Large intestine (tissue), 3 donors: ENCODE measurements at regions not wholly inside any gene's neighbourhood (a gene's known extent, or its start where the extent isn't known, plus 50 kb on each side); places are given as distances from the start of the nearest gene placed in this dataset.

Experiments used
- DNase-seq, 2 donors: peaks; one replicate each; pipeline versions ENCODE4 v3.0.0 to v3.0.0-alpha.2; 2013
- H3K27ac ChIP-seq: one replicate; pipeline ENCODE4 v1.5.1; 2013; ENCODE audit warnings: low read length
- H3K27me3 ChIP-seq: 2 replicates; pipeline ENCODE4 v1.6.1; 2013; ENCODE audit warnings: low read length; ENCODE audit not compliant: control insufficient read depth, insufficient read depth
- H3K36me3 ChIP-seq: 2 replicates; pipeline ENCODE4 v1.6.1; 2013; ENCODE audit warnings: low read length; ENCODE audit not compliant: control insufficient read depth, insufficient read depth
- H3K4me1 ChIP-seq: one replicate; pipeline ENCODE4 v1.6.1; 2013; ENCODE audit warnings: low read length; ENCODE audit not compliant: control insufficient read depth, insufficient read depth
- H3K4me3 ChIP-seq: one replicate; pipeline ENCODE4 v1.5.1; 2013; ENCODE audit warnings: low read length
- H3K9me3 ChIP-seq: one replicate; pipeline ENCODE4 v1.6.1; 2013; ENCODE audit warnings: mild to moderate bottlenecking, low read depth, low read length, moderate library complexity; ENCODE audit not compliant: control insufficient read depth
- WGBS: methylation state at CpG from one replicate; pipeline ENCODE4 v1.1.5; 2013; ENCODE audit warnings: low lambda C conversion rate; ENCODE audit not compliant: insufficient coverage; 5-methylcytosine and 5-hydroxymethylcytosine counted together

DNA sequence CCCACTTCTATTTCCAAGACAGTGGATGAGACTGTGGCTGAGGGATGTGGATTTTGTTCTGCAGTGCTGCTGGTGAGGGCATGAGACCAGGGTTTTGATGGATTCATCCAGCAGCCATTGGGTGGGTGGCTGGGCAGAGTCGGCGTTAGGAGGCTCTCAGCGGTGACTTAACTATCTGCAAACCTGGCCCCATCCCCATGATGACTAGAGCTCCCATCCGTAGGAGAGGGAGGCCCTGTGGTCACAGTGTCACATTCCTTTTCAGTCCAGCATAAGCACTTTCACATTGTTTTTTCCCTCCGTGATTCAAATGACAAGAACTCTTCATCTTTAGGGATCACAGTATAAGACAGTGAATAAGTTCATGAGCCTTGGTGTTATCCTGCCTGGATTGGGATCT is 60.4 kb upstream of the SPRY4 start:
- peaks cover 15% of the 10 kb centered on the region for H3K4me1 ChIP-seq
- no peaks in the 10 kb centered on the region for H3K9me3 ChIP-seq
- no peak overlapping the region for H3K4me3 ChIP-seq
- H3K27ac ChIP-seq = no peak overlapping the region
- H3K36me3 ChIP-seq = no peaks in the 10 kb centered on the region
- WGBS = no CpG with 5 or more reads among the region's 5 CpGs
- no peak for DNase-seq
- no peaks in the 10 kb centered on the region for H3K27me3 ChIP-seq

GRCh38 chr5:142384014-142384413 is 59.2 kb upstream of the SPRY4 start:
- peak in 1 of 2 donors; percentile 53 for DNase-seq
- Histone ChIP-seq H3K4me3 (no peak overlapping the region), H3K4me1 (peaks cover 8% of the 10 kb centered on the region), H3K9me3 (no peaks in the 10 kb centered on the region), H3K36me3 (no peaks in the 10 kb centered on the region), H3K27ac (no peak overlapping the region), H3K27me3 (no peaks in the 10 kb centered on the region)
- no CpG with 5 or more reads among the region's 3 CpGs for WGBS

GRCh38 chr5:142382186-142382585 is 57.4 kb upstream of the SPRY4 start:
- Histone ChIP-seq H3K4me3 (no peak overlapping the region), H3K27ac (no peak overlapping the region), H3K36me3 (no peaks in the 10 kb centered on the region), H3K27me3 (no peaks in the 10 kb centered on the region), H3K4me1 (peaks cover 8% of the 10 kb centered on the region), H3K9me3 (no peaks in the 10 kb centered on the region)
- WGBS = no CpG with 5 or more reads among the region's 2 CpGs
- DNase-seq = no peak

DNA sequence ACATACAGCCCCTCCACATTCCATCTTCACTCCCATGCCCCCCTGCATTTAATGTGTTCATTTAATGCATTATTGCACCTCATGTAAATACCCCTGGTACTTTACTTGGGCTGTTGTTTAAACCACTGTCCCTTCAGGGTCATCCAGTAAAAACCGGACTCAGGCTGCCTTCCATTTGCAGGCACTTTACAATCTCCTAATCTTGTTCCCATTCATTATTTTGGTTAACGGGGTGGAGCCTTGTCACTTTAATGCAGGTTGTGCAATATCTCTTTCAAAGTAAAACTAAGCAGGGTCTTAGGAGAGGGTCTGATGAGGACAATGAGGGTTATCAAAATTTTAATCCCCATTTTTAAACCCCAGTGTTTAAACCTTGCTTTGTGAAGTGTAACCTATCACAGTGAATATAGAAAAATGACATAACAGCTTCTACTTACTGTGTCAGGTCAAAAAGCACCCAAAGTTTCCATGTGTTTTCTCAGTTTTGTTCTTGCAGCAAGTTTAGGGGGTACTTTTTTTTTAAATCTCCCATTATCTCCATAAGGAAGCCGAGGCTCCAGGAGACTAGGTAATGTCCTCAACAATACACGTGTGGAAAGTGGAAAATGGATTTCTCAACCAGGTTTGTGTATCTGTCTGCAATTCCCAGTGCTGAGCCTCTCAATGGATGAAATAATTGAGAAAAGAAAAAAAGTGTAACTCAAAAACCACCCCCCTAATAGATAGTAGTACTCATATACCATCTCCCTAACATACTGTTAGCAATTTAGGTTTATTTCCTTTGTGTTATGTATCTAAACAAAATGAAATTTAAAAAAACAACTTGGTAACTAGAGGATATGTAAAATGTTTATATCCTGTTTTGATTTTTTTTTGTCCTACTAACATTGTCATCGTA is 54.2 kb upstream of the SPRY4 start:
- 62% methylated on average over 2 of the region's 5 CpGs for WGBS
- no peaks in the 10 kb centered on the region for H3K36me3 ChIP-seq

GRCh38 chr5:142375944-142376411 is 51.2 kb upstream of the SPRY4 start:
- DNase-seq = no peak
- Histone ChIP-seq H3K4me1 (no peaks in the 10 kb centered on the region), H3K4me3 (no peak overlapping the region), H3K27me3 (no peaks in the 10 kb centered on the region), H3K36me3 (no peaks in the 10 kb centered on the region), H3K9me3 (no peaks in the 10 kb centered on the region), H3K27ac (no peak overlapping the region)
- 72% methylated on average over 2 of the region's 8 CpGs for WGBS

More for the DNA sequence above, 54.2 kb upstream of the SPRY4 start:
- Histone ChIP-seq H3K4me3 (no peak overlapping the region), H3K9me3 (no peaks in the 10 kb centered on the region), H3K27me3 (no peaks in the 10 kb centered on the region), H3K4me1 (no peaks in the 10 kb centered on the region), H3K27ac (no peak overlapping the region)
- DNase-seq = no peak
